ENCODE measurements at regions not wholly inside any gene's neighbourhood (a gene's known extent, or its start where the extent isn't known, plus 50 kb on each side); places are given as distances from the start of the nearest gene placed in this dataset.

DNA sequence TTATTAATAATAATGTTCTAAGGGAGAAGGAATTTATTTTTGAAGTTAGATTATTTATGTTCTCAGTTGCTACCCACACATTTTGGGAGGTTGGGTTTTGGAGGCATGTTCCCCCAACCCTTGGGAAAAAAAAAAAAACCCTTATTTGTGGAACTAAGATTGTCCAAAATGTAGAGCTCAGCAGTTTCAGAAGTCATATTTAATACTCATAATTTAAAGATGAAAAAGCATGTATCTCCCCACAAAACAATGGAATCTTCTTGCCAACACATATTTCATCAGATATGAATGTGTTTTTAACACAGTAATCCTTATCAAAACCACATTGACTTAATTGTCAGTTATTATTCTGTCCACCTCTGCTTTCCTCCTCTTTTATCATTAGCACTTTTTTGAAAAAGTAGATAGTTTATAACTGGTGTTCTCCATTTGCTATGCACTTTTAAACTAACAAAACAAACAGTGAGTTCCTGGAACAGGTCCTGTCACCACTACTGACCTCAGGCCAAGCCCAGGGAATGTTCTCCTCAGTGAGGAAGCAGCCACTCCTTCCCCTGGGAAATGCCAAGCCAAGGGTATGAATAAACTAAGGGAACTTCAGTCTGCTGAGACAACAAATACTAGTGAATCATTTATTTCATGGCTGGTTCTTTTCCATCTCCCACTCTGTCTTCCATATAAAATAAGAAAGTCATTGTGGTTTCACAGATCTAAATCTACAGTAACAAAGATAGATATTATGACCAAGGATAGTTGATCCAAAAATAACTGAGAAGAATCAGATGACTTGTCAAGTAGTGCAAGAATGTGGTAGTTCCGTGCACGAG lies 414.4 kb upstream of the ALCAM start:
- ChIA-PET POLR2A (no interaction called here), CTCF (interaction anchor here (0.6 kb wide), 1 partner anchor 85 kb away, joined by 3 read pairs; no protein-coding TSS in a partner anchor)

DNA sequence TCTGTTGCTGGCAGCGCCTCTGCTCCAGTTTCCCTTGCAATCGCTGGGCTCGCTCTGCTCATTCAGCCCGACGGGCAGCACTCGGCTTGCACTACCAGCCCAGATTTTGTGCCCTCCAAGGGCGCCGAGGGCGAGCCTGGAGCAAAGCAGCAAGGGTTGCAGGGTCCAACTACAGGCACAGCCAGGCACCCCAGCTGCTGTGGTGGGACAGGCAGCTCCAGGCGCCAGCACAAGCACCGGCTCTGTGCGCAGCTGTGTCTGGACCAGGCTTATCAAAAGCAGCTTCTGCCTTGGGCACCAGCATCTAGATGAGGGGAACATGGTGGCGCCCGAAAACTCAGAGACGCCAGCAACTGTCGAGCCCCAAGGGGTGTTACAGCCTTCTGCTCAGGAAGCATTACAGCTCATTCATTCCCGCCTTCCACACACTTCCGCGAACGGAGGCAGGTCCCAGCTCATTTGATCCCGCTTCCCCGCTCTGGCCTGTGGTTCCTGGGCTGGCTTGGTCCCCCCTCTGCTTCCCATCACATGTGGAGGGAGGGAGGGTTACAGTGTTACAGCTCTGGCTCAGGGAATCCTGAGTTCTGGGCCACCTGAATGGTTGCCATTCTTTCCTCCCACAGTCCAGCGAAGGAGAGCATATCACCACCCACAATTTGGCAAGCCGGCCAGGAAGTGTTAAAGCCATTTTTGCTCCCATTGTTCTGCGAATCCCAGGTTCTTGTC lies 409.9 kb upstream of the ALCAM start:
- ChIA-PET POLR2A (no interaction called here), CTCF (no interaction called here)

DNA sequence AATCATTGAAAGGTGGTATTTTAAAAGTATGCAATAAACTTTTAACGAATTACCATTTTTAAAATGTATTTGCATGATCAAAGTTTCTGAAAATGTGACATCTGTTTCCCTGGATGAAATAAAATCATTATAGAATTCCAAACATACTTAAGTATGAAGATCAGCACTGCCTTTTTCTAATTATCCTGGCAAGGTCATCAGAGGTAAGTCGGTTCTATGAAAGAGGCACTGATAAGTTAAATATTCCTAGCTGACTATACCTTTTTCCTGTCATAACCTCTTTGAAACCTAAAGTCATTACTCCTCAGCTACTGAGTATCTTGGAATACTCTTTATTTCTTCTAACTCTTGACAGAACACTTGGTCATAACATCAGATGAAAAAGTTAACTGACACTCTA lies 406.1 kb upstream of the ALCAM start:
- ChIA-PET POLR2A (no interaction called here), CTCF (no interaction called here)

DNA sequence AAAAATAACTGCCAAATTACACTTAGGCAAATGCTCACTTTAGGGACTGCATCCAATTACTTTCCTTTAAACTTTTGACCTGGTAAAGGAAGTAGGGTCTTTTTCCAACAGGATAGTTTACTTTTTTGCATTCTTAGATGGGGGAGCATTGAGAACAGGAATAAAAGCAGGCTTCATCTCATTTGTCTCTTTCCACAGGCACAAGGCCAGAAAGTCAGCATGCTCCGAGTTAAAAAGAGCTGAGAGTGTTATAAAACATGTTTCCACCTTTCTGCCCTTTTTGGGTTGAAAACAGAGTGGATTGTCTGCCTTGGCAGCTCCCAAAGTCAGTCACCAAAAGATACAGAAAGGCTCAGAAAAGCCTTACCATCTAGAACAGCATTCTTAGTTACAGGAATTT lies 404.9 kb upstream of the ALCAM start:
- ChIA-PET CTCF (no interaction called here), POLR2A (no interaction called here)

DNA sequence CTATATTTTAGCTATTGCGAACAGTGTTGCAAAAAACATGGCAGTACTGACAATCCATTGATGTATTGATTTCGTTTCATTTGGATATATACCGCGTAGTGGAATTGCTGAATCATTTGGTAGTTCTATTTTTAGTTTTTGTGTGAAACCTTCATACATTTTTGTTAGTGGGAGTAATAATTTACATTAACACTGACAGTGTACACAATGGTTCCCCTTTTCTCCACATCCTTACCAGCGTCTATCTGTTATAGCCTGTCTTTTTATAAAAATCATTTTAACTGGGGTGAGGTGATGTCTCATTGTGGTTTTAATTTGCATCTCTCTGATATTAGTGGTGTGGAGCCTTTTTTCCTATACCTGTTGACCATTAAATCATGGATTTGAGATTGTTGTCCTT lies 392.4 kb upstream of the ALCAM start:
- ChIA-PET POLR2A (no interaction called here), CTCF (no interaction called here)

DNA sequence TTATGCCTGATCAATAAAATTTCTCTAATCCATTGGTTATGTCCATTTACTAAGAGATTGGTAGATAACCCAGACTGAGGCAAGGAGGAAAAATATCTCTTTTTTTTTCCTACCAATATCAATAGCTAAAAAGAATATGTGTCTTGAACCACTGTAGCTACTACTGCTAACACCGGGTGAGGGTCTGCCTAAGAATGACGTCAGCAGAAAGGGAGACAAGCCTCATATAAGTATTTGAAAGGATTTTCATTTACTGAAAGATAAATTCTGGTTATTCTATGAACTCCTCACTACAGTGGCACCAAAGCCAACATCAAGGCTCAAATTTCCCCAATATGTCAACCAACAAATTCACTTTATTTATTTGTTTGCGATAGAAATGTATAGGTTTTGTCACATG lies 389.0 kb upstream of the ALCAM start:
- CTCF ChIA-PET, result no interaction called here
- POLR2A ChIA-PET, result no interaction called here

DNA sequence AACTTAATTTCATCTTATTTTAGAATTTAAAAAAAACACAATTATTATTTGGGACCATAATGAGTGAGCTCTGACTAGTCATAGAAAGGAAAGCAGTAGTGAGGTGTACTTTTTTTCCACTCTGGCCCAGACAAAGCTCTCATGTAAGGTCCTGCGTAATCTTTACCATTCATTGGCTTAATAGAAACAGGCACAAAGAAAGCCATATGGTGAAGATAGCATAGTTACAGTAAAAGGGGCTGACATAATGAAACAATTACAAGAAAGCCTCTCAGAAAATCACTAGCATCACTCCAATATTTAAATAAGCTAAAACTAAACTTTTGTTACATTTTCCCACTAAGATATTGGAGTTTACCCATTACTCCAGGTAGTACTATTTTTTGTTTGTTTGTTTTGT lies 384.6 kb upstream of the ALCAM start:
- ChIA-PET CTCF (no interaction called here), POLR2A (no interaction called here)

DNA sequence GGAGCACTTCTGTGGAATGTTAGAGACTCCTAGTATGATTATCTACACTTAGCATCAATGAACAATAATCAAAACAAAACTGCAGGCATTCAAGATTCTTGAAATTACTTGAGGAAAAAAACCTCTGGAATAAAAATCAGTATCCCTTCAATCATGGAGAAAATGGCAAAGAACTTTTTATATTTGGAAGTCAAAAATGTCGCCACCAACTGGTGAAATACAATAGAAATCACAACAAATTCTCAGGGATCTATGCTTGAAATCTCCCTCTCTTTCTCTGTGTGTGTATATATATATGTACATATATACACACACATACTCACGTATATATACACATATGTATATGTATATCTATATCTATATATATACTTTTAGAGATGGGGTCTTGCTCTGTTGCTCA lies 378.9 kb upstream of the ALCAM start:
- ChIA-PET CTCF (interaction anchor here (0.6 kb wide), 1 partner anchor 58 kb away, joined by 3 read pairs; no protein-coding TSS in a partner anchor), POLR2A (no interaction called here)

DNA sequence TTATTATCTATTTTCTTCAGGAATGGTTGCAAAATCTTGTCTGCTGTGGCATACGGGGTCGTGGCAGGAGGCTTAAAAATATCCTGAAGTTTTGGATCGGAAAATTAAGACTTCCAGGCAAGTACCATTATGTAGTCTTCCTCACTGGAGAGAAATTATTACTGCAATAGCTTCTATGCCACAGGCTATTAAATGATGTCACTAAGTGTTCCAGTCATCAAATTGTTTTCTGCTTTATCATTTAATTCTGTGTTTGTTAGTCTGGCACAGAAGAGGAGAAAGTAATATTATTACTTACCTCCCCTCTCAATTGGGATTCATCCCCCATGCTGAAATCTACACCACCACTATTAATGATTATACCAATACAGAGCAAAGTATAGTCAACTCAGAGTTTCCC lies 378.2 kb upstream of the ALCAM start:
- CTCF ChIA-PET, result no interaction called here
- POLR2A ChIA-PET, result no interaction called here

DNA sequence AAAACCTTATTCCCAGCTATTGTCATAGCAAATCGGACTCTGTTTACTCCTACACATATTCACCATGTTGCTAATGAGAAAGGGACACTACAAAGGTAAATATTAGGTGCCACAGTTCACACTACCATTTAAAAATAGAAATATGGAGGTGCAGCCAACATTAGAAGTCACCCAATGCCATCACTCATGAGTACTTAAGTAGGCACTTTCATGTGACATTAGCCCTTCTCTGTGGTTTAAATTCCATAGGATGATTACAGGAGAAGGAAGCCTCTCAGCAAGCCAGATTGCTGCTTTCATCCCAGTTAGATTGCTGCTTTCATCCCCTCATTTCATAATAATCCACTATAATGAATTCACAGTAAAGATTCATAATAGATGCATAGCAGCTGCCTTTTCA lies 376.8 kb upstream of the ALCAM start:
- ChIA-PET CTCF (no interaction called here), POLR2A (no interaction called here)

DNA sequence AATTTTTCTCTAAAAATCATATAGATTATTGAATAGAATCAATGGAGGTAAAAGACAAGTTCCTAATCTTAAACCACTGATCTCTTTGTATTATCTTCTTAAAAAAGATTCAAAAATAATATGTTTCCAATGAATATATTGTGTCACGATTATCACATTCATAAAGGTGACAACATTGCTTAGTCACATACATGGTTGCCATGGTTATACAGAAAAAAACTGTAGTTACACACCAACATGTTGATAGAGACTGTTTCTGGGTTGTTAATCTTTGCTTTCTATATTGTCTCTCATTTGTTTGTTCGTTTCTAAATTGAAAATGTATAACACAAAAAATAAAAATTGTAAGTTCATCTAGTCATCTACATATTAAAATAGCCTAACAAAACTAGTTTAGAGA lies 376.0 kb upstream of the ALCAM start:
- ChIA-PET POLR2A (no interaction called here), CTCF (no interaction called here)

DNA sequence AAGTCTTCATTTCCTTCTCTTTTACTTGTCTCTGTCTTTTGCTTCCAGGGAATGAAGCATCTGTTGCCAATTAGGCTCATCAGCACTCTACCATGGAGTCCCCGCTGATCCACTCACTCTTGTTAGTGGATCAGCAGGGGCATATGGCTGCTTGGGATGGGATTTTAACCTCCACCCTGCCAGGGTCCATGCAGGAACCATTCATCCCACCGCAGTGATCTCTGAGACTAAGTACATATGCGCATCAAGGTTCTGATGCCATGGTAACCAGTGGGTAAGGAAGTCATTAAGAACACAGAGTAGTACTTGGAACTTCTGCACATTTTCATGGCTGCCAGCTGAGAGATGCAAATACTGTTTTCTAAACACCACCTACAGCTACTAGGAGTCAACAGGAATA lies 374.0 kb upstream of the ALCAM start:
- POLR2A ChIA-PET, result no interaction called here
- CTCF ChIA-PET, result no interaction called here

DNA sequence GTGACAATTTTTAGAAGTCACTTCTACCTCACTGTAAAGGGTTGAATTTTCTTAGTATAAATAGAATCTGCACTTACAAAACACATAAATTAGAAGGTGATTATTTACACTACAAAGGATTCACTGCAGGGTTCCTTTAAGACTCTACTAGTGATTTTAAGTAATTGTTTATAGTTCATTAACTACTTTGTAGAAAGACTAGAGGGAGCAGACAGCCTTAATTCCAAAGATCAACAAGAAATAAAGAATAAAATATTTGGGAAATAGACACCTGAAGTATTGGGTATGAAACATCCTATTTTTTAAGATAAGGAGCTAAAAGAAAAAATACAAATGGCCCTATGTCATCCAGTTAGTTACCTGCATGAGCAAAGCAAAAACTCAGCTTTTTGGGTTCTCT lies 360.5 kb upstream of the ALCAM start:
- CTCF ChIA-PET, result no interaction called here

DNA sequence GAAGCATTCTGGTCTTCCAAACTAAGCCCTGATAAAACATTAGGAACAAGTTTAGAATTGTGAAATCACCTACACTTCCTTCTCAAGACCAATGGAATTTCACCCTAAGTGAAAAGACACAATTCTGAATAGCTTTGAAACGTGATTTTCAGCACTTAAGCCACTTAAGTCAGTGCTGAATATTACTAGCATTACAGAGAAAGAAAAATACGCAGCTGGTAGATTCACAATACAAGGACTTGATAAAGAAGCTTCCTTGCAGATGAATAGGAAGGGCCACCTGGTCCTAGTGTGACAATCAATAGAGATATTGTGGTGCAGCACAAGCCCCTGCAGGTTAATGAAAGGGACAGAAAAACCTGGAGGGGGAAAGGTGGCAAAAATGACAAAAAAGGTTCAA lies 353.1 kb upstream of the ALCAM start:
- CTCF ChIA-PET, result no interaction called here
- POLR2A ChIA-PET, result no interaction called here

More for the DNA sequence above, 360.5 kb upstream of the ALCAM start:
- POLR2A ChIA-PET, result no interaction called here

DNA sequence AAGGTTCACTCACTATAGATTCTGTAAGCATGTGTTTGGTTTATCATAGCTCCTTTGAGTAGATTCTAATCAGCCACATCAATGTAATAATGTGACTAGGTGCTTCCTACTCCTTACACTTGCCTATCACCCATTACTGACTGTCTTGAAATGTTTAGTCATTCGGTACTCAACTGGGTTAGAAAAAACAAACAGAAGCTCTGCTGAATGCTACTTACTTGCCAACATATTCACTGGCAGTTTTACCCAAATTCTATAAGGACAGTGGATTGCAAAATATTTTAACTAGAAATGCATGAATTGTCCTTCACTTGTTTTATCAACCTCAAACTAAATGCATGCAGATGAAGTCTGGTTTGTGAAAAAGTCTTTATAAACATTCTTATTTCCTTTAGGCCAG lies 352.1 kb upstream of the ALCAM start:
- ChIA-PET POLR2A (no interaction called here), CTCF (no interaction called here)

DNA sequence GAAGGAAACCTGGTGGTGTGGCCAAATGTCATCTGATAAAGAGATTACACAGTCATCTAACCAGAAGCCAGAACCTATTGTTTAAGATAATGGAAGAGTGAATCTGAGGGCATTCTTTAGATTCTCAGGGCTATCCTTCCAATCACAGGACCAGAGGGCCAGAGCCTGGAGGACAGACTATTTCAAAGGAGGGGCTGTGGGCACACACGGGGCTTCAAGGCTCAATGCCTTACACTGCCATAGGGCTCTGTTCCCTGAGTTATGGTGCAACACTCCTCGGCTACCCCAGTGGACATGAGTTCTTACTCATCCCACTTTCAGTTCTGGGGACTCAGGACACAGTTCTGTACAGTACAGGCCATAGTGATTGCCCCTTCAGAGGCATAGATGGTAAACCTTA lies 343.9 kb upstream of the ALCAM start:
- POLR2A ChIA-PET, result no interaction called here
- CTCF ChIA-PET, result no interaction called here

DNA sequence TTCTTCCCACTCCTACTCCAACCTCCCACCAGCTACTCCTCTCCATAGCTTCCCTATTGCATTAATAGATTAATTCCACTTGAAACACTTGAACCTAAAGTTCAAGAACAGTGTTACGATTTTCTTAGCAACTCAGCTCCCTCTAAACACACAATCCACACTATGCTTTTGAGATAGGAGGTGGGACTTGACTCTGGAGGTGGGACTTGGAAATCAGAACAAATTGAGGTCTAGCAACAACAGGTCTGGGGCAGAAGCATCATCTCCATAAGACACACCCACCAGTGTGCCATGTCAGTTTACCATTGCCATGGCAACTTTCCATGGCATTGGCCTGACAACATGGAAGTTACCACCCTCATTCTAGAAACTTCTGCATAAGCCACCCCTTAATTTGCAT lies 336.5 kb upstream of the ALCAM start:
- ChIA-PET POLR2A (no interaction called here), CTCF (no interaction called here)

DNA sequence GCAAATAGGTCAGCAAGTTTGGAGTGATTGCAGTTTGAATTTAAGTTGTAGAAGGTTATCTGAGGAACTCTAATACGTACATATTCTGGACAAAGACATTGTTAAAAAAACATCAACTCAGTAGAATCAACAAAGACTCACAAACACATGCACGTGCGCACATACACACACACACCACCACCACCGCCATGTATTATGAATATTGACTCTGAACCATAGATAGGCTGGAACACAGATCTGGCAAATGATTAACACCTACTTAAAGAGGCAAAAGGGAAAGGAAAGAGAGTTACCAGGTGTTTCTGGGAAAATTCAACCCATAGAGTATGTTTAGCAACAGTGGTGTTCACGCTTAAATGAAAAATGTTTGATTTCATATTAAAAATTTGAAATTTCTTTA lies 334.2 kb upstream of the ALCAM start:
- ChIA-PET POLR2A (no interaction called here), CTCF (no interaction called here)

DNA sequence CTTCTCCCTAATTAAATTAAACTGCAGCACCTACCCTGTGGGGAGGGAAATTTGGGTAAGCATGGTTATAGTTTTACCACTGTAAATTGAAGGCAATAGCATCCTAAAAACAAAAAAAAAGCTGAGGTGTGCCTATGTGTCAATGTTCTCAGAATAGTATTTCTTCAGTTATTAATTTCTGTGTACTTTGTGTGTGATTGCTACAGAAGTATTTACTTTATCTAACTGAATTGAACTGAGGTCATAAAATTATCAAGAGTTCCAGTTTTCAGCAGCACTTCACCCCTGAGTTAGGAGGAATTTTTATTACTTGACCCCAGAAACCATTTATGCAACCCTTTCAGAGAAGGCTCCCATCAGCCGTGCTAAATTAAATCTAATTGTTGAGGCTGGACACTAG lies 333.6 kb upstream of the ALCAM start:
- ChIA-PET POLR2A (no interaction called here), CTCF (no interaction called here)

DNA sequence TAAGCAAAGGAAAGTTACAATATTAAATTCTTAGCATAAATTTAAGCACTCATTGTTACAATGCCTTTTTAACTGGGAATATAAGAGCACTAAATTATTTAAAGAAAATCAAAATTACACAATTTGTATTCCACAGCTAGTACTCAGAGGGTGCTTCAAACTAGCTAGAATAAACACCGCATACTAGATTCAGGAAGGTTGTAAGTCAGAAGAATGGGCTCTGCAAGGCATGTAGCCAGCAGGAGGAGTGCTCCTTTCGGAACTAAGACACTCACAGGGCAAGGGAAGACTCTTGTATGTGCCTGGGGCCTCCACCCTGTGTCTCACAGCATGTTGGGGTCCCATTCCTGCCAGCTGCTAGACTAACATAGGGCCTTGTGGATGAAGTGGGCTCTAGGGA lies 327.7 kb upstream of the ALCAM start:
- CTCF ChIA-PET, result no interaction called here
- POLR2A ChIA-PET, result no interaction called here

DNA sequence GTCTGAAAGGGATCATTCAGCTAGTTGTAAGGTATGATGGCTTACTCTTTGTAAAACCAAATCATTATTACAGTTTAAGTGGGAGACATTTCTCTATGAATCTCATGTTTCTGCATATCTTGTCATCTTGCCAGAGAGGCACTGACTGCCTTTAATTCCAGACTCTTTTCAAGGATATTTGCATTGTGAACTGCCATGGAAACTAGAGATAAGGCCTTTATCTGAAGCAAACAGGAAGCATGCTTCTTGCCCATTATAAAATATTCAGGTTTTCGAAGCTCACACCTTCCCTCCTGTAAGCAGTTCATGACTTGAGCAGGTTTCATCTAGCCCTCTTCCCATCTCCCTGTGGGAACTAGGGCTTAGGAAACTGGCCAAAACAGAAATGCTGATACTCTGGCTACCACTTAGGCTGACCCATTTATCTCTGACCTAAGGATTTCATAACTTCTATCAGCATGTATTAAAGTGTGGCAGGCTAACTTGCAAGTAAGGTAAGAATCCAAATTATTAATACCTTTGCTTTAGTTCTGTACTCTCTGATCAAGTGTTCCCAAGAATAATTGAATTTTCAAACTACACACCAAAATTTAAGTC lies 326.6 kb upstream of the ALCAM start:
- POLR2A ChIA-PET, result no interaction called here
- CTCF ChIA-PET, result no interaction called here

DNA sequence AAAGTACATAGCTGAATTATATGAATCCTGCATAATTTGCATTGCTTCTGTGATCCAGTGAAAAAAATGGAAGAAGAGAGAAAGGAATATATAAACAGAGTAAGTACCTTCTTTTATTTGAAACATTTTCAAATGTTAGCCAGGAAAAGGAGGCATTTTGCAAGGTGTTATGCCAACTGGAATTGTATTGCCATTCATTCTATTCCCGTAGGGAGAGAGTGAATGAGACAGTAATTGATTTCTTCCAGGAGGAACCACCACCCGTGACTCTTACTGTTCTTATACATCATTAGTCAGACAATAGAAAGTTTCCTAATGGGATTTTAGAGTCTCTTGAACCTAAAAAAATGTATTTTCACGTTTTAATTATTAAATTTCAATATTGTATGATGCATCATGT lies 324.1 kb upstream of the ALCAM start:
- ChIA-PET POLR2A (no interaction called here), CTCF (no interaction called here)

Measured in activated CD8-positive, alpha-beta memory T cell treated with anti-CD3 and anti-CD28 coated beads for 36 hours (primary cell).